GM10266 (cell line): ENCODE measurements at regions not wholly inside any gene's neighbourhood (a gene's known extent, or its start where the extent isn't known, plus 50 kb on each side); places are given as distances from the start of the nearest gene placed in this dataset.

Source experiments
- DNase-seq: peaks from one replicate; pipeline ENCODE4 v3.0.0; 2012; ENCODE audit errors: extremely low spot score
- TF ChIP-seq, protein P1 (sequence below): IDR thresholded peaks from 2 replicates; pipeline ENCODE4 v1.5.1; 2012; ENCODE audit warnings: mild to moderate bottlenecking, low read depth; ENCODE audit not compliant: control insufficient read depth, insufficient read depth; ENCODE audit errors: missing control alignments

DNA sequence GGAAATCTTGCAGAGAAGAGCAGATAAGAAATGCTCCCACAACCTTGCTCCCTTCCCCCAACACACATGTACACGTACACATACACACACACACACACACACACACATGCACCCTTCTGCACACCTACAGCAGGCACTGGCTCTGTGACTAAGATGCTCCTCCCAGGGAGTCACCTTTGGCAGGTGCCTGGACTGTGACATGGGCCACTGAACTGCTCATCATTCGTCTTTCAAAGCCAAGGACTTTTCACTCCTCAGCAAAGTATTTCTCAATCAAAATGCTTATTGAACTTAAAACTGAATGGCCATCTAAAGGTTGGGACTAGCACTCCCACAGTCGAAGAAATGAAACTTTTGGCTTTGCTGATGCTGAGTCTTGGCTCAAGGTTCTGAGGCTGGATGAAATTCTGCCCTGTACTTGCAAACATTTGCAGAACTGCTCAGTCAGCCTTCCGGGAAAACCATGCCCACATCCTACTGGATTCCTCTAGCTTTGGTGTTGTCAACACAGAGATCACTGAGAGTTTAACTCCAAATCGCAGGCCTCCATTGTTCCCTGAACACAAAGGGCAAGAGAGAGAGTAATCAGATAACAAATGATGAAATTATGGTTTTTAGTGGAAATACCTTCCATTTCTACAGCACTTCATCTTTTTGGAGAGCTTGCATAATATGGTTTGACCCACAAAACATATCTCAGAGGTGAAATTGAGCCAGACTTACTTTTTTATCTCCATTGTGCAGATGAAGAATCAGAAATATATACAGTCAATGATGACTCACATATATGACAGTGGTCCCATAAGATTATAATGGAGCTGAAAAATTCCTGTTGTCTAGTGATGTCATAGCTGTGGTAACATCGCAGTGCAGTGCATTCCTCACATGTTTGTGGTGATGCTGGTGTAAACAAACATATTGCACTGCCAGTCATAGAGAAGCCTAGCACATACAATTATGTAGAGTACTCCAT lies 72.4 kb upstream of the BCAR3 start:
- TF ChIP-seq, protein P1, sequence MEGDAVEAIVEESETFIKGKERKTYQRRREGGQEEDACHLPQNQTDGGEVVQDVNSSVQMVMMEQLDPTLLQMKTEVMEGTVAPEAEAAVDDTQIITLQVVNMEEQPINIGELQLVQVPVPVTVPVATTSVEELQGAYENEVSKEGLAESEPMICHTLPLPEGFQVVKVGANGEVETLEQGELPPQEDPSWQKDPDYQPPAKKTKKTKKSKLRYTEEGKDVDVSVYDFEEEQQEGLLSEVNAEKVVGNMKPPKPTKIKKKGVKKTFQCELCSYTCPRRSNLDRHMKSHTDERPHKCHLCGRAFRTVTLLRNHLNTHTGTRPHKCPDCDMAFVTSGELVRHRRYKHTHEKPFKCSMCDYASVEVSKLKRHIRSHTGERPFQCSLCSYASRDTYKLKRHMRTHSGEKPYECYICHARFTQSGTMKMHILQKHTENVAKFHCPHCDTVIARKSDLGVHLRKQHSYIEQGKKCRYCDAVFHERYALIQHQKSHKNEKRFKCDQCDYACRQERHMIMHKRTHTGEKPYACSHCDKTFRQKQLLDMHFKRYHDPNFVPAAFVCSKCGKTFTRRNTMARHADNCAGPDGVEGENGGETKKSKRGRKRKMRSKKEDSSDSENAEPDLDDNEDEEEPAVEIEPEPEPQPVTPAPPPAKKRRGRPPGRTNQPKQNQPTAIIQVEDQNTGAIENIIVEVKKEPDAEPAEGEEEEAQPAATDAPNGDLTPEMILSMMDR: no peak
- no peak for DNase-seq

DNA sequence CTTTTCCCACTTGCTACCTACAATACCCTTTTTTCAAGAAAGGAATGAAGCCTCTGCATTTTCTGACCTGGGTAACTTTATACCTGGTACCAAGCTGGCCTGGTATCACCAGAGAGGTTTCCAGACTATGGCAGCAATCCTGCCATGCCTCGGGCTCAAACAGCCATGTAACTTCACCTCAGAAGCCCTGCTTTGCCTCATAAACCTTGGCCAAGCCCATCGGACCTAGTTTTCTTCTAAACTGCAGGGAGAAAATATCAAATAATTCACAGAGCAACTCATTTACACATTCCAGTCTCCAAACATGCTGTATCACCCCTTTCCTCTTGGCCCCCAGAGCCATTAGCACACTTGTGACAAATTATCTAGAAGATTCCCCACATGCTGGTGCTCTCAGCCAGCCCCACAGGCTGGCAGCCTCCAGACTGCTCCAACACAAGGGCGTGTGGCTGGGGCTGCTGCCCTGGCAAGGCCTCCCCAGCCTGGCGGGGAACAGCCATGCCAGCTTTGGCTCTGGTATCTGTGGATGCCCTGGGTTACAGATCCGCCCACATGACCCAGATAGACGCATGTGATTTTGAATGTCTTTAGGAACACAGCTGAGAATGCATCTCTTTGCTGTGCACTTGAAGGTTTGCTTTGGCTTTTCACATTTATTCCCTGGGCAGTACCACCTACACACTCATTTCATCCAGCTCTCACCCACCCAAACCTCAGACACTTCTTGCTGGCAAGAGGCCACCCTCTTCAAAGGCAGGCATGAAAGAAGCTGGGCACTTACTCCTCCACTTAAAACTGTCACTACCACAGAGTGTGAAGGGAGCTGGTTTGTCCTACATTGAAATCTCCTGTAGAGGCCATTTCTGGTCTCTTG lies 70.0 kb upstream of the BCAR3 start:
- TF ChIP-seq, protein P1: no peak

DNA sequence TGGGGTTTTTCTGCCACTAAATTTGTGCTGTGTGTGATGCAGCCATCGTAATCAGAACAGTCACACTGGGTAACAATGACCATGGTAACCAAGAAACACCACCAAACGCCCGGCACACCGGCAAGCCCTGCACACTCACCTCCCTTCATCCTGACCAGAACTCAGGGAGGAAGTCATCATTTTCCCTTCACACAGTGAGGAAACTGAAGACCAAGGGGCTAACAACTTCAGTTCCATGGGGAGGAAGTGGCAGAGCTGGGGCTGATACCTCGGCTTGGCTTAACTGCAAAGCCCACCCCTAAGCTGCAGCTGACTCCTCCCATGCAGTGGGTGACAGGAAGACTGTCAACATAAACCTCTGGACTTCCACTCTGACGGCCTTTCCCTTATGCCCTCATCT lies 69.3 kb upstream of the BCAR3 start:
- TF ChIP-seq, protein P1: no peak
- DNase-seq: no peak

More for the DNA sequence above, 70.0 kb upstream of the BCAR3 start:
- DNase-seq: no peak

GRCh38 chr1:93749894-93750301 lies 68.3 kb upstream of the BCAR3 start:
- TF ChIP-seq, protein P1: peak; percentile 40
- no peak for DNase-seq

GRCh38 chr1:93749487-93749886 lies 67.8 kb upstream of the BCAR3 start:
- DNase-seq: no peak
- TF ChIP-seq, protein P1: no peak

- TF ChIP-seq, protein P1: no peak
- no peak for DNase-seq
Observed at GRCh38 chr1:93746021-93746812, 64.6 kb upstream of the BCAR3 start.
